ENCODE measurements at regions not wholly inside any gene's neighbourhood (a gene's known extent, or its start where the extent isn't known, plus 50 kb on each side); places are given as distances from the start of the nearest gene placed in this dataset.

DNA sequence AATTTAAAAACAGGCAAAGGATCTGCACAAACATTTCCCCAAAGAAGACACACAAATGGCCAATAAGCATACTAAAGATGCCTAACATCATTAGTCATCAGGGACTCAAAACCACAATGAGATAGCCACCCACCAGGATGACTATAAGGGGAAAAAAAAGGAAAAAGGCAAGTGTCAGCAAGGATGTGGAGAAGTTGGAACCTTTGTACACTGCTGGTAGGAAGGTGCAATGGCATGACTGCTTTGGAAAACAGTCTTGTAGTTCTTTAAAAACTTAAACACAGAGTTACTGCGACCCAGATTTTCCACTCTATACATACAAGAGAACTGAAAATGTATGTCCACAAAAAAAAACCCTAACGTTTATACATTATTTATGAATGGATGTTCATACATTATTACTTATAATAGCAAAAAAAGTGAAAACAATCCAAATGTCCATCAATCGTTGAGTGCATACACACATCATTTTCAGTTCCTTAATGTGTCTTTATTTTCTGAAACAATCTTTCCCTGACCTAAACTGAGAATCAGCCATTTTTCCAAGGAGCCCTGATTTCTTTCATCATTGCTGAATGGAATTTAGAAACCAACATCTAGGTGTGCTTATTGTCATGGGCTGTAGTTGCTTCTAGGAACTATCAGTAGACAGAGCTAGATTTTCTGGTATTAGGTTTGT is 64.7 kb upstream of the TLK1 start:
- DNase-seq, result peak; percentile 30

DNA sequence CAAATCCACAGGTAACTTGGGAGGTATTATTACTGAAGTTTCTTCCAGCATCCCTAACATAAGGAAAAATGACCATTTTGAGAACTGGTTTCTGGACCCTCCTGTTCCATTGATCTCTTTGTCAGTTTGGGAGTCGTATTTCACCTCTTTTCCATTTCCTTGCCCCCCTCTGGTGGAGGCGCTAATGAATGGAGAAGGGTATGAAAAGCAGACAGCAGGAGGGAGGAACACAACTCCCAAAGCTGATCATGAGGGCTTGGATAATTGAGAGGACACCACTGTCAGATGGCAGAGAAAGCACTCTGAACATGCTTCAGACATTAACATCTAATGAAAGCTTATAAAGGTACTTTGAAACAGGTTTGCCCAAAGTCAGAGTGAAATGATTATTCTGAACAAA is 56.6 kb upstream of the TLK1 start:
- DNase-seq, result no peak

DNA sequence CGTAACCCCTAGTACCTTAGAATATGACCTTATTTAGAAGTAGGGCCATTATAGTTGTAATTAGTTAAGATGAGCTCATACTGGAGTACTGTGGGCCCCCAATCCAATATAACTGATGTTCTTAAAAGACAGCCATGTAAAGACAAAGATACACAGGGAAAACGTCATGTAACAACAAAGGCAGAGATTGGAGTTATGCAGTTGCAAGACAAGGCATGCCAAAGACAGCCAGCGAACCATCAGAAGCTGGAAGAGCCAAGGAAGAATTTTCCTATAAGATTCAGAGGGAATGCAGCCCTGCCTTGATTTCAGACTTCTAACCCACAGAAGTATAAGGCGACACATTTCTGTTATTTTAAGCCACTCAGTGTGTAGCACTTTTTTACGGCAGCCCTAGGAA is 55.9 kb upstream of the TLK1 start:
- no peak for DNase-seq

DNA sequence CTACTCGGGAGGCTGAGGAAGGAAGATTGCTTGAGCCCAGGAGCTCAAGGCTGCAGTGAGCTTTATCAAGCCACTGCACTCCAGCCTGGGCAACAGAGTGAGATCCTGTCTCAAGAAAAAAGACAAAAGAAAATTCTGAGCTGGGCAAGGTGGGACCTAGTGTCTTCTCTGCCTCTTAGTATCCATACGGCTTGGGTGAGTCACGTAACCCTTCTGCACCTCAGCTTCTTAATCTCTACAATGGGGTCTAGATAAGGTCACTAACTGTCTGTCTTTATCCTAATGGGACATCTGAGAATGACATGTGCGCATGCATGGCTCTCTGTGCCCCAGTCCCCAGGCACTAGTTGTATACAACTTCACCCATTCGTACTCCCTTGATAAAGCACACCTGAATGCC is 53.4 kb upstream of the TLK1 start:
- no peak for DNase-seq

DNA sequence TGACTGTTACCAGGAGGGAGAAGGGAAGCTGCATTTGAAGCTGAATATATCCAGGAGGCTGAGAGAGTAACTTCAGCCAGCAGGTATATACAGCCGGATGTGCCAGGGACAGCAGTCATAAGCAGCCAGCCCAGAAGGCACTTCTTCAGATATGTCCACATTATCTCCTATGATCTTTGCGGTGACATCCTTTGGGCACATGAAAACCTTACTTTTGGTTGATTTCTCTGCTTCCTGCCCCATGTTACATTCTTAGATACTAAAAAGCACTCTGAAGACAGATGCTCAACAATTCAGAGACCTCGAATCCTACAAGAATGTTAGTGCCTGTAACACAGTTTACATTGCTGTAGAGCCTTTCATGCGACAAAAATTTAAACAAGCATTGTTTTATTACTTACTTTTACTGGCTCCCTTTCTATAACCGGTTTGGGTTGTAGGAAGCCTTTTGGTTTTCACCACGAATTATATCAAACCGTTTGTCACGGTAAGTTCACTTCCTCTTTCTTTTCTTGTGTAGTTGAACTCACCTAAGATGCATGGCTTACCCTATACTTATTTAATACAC is 50.3 kb upstream of the TLK1 start:
- DNase-seq, result peak; percentile 16
